PC-9 (cell line): ENCODE measurements at regions not wholly inside any gene's neighbourhood (a gene's known extent, or its start where the extent isn't known, plus 50 kb on each side); places are given as distances from the start of the nearest gene placed in this dataset.

Experiments used
- CTCF ChIP-seq: fragments of 200-600 bp; sonication (generic); conservative IDR thresholded peaks from 2 replicates; pipeline ENCODE4 v1.6.1; 2017; ENCODE audit warnings: mixed run types, antibody characterized with exemption, mild to moderate bottlenecking, moderate library complexity
- EZH2 ChIP-seq: fragments of 200-600 bp; sonication (generic); IDR thresholded peaks from 2 replicates; pipeline ENCODE4 v1.8.0; 2017; ENCODE audit warnings: antibody characterized with exemption, low read depth

GRCh38 chr5:18220631-18221030, 586.4 kb downstream of the TAF11L14 start:
- TF ChIP-seq CTCF (no peak), EZH2 (no peak)
